HG02981 (cell line): ENCODE measurements at regions not wholly inside any gene's neighbourhood (a gene's known extent, or its start where the extent isn't known, plus 50 kb on each side); places are given as distances from the start of the nearest gene placed in this dataset.
A peak's percentile ranks its signal among the peaks of the same experiment; 100 is the strongest.

Experiments used
- ATAC-seq: cut with Tn5 transposase; IDR thresholded peaks from one replicate; pipeline ENCODE4 v1.9.1; 2021; ENCODE audit warnings: mild to moderate bottlenecking, moderate library complexity; ENCODE audit not compliant: unreplicated experiment

DNA sequence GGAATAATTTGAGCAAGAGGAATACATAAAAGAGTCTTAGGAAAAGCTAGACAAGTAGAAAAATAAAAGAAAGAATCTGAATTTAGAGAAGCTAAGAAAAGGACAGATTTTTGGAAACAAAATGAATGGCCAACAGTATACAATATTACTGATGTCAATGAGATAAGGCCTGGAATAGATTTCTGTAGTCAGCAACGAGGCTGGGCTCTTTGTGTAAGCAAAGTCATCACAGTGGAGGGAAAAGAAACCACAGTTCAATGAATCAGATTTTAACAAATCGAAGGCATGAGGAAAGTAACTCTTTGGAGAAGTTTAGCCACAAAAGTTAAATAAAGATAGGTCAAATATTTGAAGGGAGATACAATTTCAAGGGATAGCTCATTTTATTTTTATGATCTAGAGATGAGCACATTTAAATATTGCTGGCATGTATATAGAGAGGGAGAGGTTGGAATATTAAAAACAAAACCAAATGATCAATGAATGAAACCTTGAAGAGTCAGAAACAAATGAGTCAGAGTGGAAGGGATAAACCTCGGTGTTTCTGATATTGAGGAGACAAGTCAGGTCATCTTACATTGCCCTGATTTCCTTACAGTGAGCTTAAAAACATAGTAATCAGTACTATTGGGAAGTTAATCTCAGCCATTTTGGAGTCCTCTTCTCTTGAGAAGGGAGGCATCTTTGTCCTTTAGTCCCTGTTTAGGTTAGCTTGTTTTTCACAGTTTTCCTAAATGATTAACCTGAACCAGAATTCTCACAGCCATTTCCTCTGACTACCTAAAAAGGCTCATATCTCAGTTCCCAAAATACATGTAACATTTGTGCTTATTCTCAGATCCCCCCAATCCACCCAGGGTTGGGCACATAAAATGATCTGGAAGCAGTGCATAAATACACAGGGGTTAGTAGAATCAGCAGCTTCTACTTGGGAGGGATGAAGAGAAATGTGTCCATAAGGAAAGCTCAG lies 620.0 kb upstream of the B3GALT2 start:
- peak; percentile 52 for ATAC-seq

DNA sequence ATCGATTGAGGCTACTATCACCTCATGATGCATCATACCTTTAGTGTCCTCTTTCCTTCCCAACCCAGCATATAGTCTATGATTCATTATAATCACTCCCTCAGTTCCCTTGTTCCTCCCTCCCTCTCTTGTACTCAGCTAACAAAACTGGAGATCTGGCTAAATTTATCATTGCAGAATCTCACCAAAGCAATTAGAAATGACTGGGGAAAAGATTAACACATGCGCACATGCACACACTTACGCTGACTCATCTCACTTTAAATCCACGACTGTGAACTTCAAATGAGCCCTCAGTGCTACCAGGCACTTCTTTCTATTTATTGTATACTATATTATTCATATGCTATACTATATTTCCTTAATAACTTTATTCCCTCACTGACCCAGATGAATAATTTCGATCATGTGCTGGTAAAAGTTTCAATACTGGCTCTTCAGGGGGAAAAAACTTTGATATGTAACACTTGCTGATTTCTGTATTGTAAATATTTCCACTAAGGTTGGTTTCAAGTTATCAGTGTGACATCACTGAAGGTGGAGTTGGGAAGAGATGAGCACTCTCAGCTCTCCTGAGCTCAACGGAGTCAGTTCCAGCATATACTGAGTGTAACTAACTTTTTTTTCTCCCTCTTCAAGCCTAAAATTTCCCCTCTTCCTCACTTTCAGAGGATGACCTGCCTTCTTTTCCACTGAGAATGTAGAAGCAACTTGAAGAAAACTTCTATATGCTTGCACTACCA lies 613.7 kb upstream of the B3GALT2 start:
- ATAC-seq = no peak

DNA sequence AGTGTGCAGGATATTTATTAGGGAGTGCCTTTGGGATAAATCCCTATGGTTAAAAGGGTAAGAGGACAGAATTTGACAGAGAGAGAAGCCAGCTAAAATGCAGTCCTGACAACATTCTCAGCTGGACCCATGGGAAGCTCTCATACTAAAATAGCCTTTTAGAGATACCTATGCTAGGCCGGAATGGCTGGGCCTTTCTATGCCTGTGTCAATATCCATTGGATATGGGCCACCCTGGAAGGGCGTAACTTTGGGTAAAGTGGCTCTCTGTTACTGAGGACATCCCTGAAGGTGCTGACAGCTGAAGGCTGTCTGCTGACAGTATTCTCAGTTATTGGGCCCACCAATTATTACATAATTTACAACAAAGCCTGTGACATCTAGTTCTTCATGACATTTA lies 613.0 kb upstream of the B3GALT2 start:
- no peak for ATAC-seq

DNA sequence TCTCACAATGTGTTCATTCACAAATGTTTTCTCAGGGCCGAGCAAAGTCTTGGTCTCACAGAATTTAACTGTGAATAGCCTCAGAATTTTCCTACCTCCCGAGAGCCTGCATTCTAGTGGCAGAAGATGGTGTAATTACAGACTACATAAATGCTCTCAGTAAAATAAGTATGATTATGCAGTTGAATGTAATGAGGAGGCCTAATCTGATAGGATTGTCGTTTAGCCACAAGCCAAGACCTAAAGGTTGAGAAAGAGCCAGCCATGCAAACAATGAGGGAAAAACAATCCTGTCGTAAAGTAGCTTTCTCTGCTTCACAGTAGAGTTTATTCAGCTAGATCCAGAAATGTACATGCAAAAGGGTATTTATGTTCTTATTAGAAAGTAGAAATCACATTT lies 607.8 kb upstream of the B3GALT2 start:
- ATAC-seq = no peak

DNA sequence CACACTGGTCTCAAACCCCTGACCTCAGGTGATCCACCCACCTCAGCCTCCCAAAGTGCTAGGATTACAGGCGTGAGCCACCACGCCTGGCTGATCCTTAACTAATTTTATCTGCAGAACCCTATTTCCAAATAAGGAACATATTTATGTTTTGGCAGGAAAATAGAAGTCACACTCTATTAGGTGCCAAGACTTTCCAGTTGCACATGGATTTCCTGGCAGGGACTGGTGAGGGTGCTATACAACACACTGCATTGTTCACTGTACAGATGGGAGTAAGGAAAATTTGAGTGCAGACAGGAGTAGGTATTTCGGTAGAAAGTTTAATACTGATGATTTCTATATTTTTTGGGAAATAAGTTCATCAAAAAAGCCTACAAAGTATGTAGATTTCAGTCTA lies 605.3 kb upstream of the B3GALT2 start:
- no peak for ATAC-seq

DNA sequence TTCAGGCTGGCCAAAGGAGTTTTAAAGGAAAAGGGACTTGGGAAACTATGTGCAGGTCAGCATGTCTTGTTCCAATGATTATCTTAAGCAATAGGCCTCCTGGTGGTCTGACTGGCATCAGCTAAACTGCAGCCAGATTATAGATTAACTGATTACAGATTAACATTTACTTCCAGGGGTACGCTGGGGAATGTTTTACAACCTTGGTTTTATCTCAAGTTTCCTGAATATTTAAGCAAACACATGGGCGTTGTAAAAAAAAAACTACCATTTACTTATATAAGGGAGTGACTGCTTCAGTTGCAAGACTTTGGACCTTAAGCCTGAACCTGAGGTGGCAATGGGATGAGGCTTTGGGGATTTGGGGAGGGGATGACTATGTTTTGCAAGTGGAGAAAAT lies 600.6 kb upstream of the B3GALT2 start:
- no peak for ATAC-seq

DNA sequence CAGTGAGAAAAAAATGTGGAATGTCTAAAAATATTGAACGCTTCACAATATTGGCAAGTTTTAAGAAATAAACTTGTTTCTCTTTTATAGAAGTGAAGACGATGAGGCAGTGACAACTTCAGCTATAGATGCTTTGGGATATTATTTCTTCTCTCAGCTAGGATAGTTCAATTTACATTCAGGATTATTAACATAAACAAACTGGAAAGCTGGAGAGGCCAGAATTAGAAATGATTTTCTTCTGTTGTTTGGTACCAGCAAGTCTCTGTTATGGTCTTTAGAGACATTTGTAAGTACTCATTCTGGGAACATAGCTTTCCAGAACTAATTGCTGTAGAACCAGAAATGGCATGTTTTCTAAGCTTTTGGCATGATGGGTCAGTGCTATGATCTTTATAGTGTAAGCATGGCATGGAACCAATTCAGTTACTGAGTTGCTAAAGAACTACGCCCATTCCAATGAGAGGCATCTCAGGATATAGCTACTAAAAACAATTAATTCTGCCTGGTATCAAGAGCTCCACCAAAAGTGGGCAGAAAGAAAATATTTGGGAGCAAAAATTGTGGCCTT lies 599.5 kb upstream of the B3GALT2 start:
- ATAC-seq = no peak

DNA sequence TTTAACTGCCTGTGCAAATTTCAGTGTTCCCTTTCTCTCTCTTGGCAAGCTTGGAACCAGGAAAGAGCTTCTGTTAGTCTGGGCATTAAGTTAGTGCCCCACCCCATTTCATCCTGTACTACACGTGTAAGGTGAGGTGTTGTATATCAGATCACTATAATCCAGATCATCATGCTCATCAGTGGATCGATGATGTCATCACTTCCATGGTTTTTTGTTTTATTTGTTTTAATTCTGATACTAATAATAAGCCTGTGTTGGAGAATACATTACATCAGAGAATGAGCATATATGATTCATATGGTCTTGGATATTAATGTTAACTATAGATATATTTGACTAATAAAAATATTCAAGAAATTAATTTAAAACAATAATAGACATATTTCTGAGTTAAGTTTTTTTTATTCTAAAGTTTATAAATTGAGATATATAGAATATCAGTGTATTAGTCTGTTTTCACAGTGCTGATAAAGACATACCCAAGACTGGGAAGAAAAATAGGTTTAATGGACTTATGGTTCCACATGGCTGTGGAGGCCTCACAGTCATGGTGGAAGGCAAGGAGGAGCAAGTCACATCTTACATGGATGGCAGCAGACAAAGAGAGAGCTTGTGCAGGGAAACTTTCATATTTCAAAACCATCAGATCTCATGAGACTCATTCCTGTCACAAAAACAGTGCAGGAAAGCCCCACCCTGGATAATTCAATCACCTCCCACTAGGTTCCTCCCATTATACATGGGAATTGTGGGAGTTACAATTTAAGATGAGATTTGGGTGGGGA lies 588.3 kb upstream of the B3GALT2 start:
- no peak for ATAC-seq

DNA sequence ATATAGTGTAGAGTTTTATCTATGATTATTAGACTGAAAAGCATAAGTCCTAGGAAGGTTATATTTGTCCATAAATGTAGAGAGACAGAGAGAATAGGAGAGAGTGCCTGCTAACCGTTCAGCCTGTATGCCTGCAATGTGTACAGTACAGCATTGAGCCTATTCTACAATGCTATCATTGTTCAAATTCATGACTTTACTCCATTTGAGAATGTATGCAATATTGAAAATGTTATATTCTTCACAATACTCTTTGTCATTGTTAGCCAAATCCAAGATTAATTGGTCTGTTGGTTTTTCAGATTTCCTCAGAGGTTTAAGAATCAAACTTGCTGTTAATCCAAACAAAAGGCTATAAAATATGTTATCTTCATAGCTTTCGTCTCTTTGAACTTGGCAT lies 585.2 kb upstream of the B3GALT2 start:
- no peak for ATAC-seq

DNA sequence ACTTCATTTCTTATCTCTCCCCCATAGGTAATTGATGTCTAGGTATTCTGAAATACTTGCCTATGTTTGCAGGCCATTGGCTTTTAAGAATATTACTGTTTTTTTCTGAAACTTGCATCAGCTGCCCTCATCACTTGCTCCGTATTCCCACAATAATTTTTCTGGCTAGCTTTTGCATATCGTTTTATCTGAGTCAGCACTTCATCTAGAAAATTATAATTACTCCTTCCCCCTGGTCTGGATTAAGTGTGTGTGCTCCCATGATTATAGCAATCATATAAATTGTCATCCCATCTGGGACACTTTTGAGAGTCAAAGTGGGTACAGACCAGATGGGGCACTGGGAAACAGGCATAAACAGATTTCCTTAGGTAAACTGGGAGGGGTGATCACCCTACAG lies 583.2 kb upstream of the B3GALT2 start:
- no peak for ATAC-seq

DNA sequence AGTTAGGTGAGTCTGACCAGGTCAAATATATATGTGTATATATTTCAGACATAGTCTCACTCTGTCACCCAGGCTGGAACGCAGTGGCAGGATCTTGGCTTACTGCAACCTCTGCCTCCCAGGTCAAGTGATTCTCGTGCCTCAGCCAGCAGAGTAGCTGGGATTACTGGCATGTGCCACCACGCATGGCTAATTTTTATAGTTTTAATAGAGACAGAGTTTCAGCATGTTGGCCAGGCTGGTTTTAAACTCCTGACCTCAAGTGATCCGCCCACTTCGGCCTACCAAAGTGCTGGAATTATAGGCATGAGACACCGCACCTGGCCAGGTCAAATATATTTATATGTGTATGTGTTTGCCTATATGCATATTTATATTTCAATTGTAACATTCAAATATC lies 581.5 kb upstream of the B3GALT2 start:
- ATAC-seq = no peak

DNA sequence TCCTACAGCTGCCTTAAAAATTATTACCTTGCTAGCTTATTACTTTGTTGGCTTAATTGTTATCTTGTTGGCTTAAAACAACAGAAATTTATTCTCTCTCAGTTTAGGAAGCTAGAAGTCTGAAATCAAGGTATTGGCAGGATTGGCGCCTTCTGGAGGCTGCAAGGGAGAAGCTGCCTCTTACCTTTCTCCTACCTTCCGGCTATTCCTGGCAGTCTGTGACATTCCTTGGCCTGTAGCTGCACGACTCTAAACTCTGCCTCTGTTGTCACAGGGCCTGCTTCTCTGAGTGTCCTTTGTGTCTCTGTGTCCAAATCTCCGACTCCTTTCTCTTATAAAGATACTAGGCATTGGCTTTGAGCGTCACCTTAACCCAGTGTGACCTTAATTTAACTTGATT lies 579.9 kb upstream of the B3GALT2 start:
- ATAC-seq = no peak

DNA sequence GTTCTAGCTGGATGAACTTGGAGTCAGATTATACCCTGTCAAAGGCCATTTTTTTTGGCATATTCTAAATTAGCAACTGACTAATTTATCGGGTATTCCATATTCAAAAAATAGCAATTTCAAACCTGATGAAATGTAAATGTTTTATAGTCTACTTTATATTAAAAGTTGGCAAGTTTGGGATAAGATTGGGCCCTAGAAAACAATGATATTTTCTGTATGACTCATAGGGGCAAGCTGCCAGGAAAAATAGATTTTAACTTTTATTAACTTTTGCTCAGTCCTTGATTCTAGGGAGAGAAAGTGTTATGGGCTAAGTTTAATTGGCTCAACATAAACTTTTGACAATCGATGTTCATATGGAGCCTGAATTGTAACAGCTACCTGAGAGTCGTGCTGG lies 576.9 kb upstream of the B3GALT2 start:
- no peak for ATAC-seq

DNA sequence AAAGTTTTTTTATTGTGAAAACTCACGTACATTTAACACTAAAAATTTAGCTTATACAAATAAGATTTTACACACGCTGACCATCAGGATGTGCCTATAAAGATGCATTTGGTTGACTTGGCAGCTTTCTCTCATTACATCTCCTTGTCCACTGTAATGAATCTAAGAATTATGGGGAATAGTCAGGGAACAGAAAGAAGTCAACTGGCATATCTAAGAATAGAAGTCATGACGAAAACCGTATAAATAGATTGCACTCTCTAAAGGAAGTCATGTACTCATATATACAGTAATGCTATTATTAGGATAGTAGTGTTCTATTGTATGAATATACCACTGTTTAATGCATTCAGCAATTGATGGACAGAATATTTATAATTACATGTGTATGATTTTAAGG lies 575.8 kb upstream of the B3GALT2 start:
- no peak for ATAC-seq

DNA sequence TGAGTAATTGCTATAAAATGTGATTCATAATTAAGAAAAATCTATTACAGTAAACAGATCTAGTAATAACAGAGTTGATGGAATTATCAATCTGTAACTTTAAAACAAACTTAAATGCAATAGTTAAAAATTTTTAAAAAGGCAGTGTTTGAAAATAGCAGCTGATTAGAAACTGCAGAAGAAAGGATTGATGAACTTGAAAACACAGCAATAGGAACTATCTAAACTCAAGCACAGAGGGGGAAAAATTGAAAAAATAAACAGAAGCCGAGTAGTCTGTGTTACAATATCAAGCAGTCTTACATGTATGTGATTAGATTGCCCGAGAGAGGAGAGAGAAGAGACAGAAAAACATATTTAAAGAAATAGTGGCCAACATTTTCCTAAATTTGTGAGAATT lies 569.0 kb upstream of the B3GALT2 start:
- ATAC-seq = no peak

DNA sequence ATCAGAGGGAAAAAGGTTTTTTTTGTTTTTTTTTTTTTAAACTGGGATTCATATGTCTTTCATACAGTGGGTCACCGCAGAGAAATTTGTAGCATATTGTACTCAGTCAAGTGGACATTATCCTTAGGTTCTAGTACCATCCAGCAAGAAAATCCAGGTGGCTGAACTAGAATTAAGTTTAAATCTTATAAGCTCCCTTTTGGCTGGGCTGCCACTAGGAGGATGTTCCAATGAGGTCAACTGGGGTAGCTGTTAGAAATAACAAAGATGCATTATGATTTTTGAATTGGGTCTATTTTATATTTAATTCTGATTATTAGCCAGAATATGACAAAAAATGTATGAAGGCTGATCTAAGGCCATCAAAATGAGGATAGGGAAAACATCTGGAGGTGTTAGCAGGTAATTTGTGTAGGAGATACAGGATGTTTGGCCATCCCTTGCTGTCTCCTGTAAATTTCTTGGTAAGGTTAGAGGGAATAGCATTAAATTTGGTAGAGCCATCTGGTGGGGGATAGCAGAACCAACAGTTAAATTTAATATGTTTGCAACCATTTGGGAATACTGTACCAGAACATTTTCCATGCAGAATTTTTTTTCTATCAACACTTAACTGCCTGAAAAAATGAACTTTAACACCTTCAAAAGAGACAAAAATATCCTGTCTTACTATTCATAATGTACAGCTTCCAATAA lies 568.5 kb upstream of the B3GALT2 start:
- no peak for ATAC-seq

DNA sequence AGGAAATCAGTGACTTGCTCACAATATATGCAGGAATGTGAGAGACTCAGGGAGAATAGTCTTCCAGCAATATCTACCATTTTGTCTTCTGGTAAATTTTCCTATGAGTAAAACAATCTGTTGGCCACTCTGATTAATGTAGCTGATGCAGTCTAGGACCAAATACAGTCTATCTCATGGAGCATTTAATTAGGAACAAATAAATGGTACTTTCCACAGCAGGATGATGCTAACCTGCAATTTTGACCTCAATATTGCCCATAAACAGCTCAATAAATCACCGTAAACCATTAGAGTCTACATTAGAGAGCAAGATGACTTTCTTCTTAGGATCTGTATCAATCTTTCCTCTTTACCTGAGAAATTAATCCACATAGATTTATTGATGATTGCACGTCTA lies 567.7 kb upstream of the B3GALT2 start:
- no peak for ATAC-seq

DNA sequence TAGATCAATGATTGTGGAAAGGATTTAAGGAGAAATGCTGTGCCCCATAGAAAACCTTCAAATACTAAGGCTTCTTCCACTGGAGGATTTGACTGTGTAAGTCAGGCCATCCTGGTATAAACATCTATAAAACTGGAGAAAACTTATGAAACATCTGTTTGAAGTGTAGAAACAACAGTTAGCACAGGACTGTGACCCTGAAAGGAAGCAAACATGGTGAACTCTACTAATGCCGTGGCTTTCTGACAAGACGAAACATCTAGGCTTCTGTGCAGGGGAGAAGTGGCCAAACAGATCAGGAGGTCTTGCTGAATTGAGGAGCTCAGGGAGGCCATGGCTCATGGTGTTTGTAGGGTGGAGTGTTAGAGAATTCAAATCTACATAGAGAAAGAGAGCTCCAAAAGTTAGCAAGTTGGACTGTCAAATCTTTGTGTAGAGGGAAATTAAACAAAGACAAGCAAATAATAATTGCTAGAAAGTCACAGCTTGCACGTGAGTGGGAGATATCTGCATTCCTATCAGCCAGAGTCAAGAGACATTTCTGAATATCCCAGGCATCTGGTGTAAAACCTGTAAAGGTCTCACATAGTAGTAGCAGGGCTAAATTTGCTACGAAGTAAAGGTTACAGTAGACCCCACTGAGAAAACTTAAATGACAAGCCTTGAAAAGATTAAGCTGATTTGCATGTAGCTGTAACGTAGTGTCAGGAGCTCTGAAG lies 566.8 kb upstream of the B3GALT2 start:
- ATAC-seq = no peak

DNA sequence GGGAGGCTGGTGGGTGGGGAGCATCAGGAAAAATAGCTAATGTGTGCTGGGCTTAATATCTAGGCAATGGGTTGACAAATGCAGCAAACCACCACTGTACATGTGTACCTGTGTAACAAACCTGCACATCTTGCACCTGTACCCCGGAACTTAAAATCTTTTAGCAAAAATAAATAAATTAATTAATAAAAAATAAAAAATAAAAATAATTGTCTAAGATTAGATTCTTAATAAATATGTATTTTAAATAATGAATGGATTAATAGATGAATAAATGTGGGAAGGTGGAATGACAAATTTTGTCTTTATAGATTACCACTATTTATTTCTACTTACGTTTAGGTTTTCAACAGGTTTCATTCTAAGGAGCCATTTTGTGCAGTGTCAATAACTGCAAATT lies 563.5 kb upstream of the B3GALT2 start:
- ATAC-seq = no peak

DNA sequence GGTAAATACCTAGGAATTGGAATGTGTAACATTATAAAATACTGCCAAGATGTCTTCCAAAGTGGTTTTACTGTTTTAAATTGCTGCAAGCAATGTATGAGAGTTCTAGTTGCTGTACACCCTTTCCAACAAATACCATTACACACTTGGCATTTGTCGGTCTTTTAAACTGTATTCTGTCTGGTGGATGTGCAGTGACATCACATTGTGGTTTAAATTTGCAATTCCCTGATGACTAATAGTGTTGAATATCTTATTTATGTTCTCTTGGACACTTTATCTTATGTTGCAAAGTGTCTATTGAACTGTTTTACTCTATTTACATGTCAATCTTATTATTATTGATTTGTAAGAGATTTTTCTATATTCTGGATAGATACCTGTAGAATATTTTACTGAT lies 561.2 kb upstream of the B3GALT2 start:
- no peak for ATAC-seq
